ENCODE measurements at regions not wholly inside any gene's neighbourhood (a gene's known extent, or its start where the extent isn't known, plus 50 kb on each side); places are given as distances from the start of the nearest gene placed in this dataset. TPM values are rescaled to one million over a fixed set of nuclear protein-coding genes. Genes with fewer than 3 reads are reported as not detected.

- no peak overlapping the region for H3K27ac ChIP-seq
- no peaks in the 10 kb centered on the region for H3K36me3 ChIP-seq (ENCODE audit: low read depth)
- H3F3A ChIP-seq (ENCODE audit: insufficient read depth) = no peaks in the 10 kb centered on the region
- H4K20me1 ChIP-seq (ENCODE audit: insufficient read depth) = no peaks in the 10 kb centered on the region
- H3K27me3 ChIP-seq (replicated peaks; ENCODE audit: insufficient read depth) = no peaks in the 10 kb centered on the region
- no peaks in the 10 kb centered on the region for H3K4me1 ChIP-seq (ENCODE audit: insufficient read depth)
- 42 to 59% methylated on average over 2 of the region's 2 CpGs for WGBS, 2 experiments (ENCODE audit: low coverage in 1 of 2, low lambda C conversion rate in 2 of 2, missing lambda C conversion rate in 2 of 2)
- no peak overlapping the region for H3K4me3 ChIP-seq
- no peak for DNase-seq
- H3K9me2 ChIP-seq (ENCODE audit: insufficient read depth) = no peaks in the 10 kb centered on the region
- no peaks in the 10 kb centered on the region for H3K9me3 ChIP-seq (ENCODE audit: low read depth)
- no peak overlapping the region for H2AFZ ChIP-seq
- no peak overlapping the region for H3K9ac ChIP-seq
- H3K79me2 ChIP-seq (ENCODE audit: insufficient read depth) = no peaks in the 10 kb centered on the region
- in situ Hi-C loops (cut with MboI) = no loop called here
- TF ChIP-seq EZH2phosphoT487 (IDR thresholded peaks at IDR 0.05; ENCODE audit: insufficient read depth, low read depth) = no peak
- no peak for TF ChIP-seq EZH2 (IDR thresholded peaks at IDR 0.05; ENCODE audit: insufficient read depth, poor library complexity, severe bottlenecking)
- no peak overlapping the region for H3K4me2 ChIP-seq (ENCODE audit: unreplicated experiment)
These were observed 66.3 kb upstream of the PHACTR3 start for GRCh38 chr20:59537991-59538390.

GRCh38 chr20:59547596-59547995 is 56.7 kb upstream of the PHACTR3 start:
- H3K27ac ChIP-seq = no peak overlapping the region
- TF ChIP-seq EZH2phosphoT487 (IDR thresholded peaks at IDR 0.05; ENCODE audit: insufficient read depth, low read depth) = no peak
- no peak for TF ChIP-seq EZH2 (IDR thresholded peaks at IDR 0.05; ENCODE audit: insufficient read depth, poor library complexity, severe bottlenecking)
- H4K20me1 ChIP-seq (ENCODE audit: insufficient read depth) = no peaks in the 10 kb centered on the region
- H3K36me3 ChIP-seq (ENCODE audit: low read depth) = no peaks in the 10 kb centered on the region
- no peaks in the 10 kb centered on the region for H3F3A ChIP-seq (ENCODE audit: insufficient read depth)
- in situ Hi-C loops (cut with MboI) = no loop called here
- H3K4me2 ChIP-seq (ENCODE audit: unreplicated experiment) = no peak overlapping the region
- no peaks in the 10 kb centered on the region for H3K4me1 ChIP-seq (ENCODE audit: insufficient read depth)
- H2AFZ ChIP-seq = no peak overlapping the region
- H3K79me2 ChIP-seq (ENCODE audit: insufficient read depth) = no peaks in the 10 kb centered on the region
- DNase-seq = no peak
- H3K4me3 ChIP-seq = no peak overlapping the region
- no peak overlapping the region for H3K9ac ChIP-seq
- no peaks in the 10 kb centered on the region for H3K9me2 ChIP-seq (ENCODE audit: insufficient read depth)
- H3K9me3 ChIP-seq (ENCODE audit: low read depth) = no peaks in the 10 kb centered on the region
- WGBS, 2 experiments (ENCODE audit: low coverage in 1 of 2, low lambda C conversion rate in 2 of 2, missing lambda C conversion rate in 2 of 2) = 37 to 52% methylated on average over 8 of the region's 8 CpGs
- H3K27me3 ChIP-seq (replicated peaks; ENCODE audit: insufficient read depth) = no peaks in the 10 kb centered on the region; the same call in 1 of the 2 replicates

Small RNA genes lying in the stretch of these regions (small RNA-seq; reads per million reads assigned to genes)
- not detected for gene PIEZO1P1 (ENCODE audit: low read depth, low replicate concordance)
